ENCODE measurements at regions not wholly inside any gene's neighbourhood (a gene's known extent, or its start where the extent isn't known, plus 50 kb on each side); places are given as distances from the start of the nearest gene placed in this dataset.

- in situ Hi-C loops (cut with MboI; ENCODE audit: low pct_unique_long_range_greater_than_20kb, low sequenced_read_pairs, unreplicated experiment), result no loop called here
- peak; percentile 25 for TF ChIP-seq CTCF (IDR thresholded peaks at IDR 0.05; ENCODE audit: extremely low read depth, insufficient read depth, missing control alignments)
- no peak for DNase-seq (ENCODE audit: low spot score)
These were observed 85.8 kb upstream of the PUDP start for GRCh38 chrX:7233580-7234406.

- no peak for DNase-seq (ENCODE audit: low spot score)
- no peak for TF ChIP-seq CTCF (IDR thresholded peaks at IDR 0.05; ENCODE audit: extremely low read depth, insufficient read depth, missing control alignments)
- in situ Hi-C loops (cut with MboI; ENCODE audit: low pct_unique_long_range_greater_than_20kb, low sequenced_read_pairs, unreplicated experiment), result no loop called here
These were observed 80.3 kb upstream of the PUDP start for GRCh38 chrX:7228226-7228625.

GRCh38 chrX:7225338-7225737, 77.4 kb upstream of the PUDP start:
- no peak for DNase-seq (ENCODE audit: low spot score)
- in situ Hi-C loops (cut with MboI; ENCODE audit: low pct_unique_long_range_greater_than_20kb, low sequenced_read_pairs, unreplicated experiment), result no loop called here
- TF ChIP-seq CTCF (IDR thresholded peaks at IDR 0.05; ENCODE audit: extremely low read depth, insufficient read depth, missing control alignments), result no peak

GRCh38 chrX:7223271-7223670, 75.3 kb upstream of the PUDP start:
- in situ Hi-C loops (cut with MboI; ENCODE audit: low pct_unique_long_range_greater_than_20kb, low sequenced_read_pairs, unreplicated experiment), result no loop called here
- DNase-seq (ENCODE audit: low spot score), result no peak
- TF ChIP-seq CTCF (IDR thresholded peaks at IDR 0.05; ENCODE audit: extremely low read depth, insufficient read depth, missing control alignments), result no peak

GRCh38 chrX:7220121-7220520, 72.2 kb upstream of the PUDP start:
- DNase-seq (ENCODE audit: low spot score), result no peak
- in situ Hi-C loops (cut with MboI; ENCODE audit: low pct_unique_long_range_greater_than_20kb, low sequenced_read_pairs, unreplicated experiment), result no loop called here

GRCh38 chrX:7219153-7219705, 71.3 kb upstream of the PUDP start:
- in situ Hi-C loops (cut with MboI; ENCODE audit: low pct_unique_long_range_greater_than_20kb, low sequenced_read_pairs, unreplicated experiment), result no loop called here
- no peak for DNase-seq (ENCODE audit: low spot score)
- no peak for TF ChIP-seq CTCF (IDR thresholded peaks at IDR 0.05; ENCODE audit: extremely low read depth, insufficient read depth, missing control alignments)

More at GRCh38 chrX:7220121-7220520, 72.2 kb upstream of the PUDP start:
- no peak for TF ChIP-seq CTCF (IDR thresholded peaks at IDR 0.05; ENCODE audit: extremely low read depth, insufficient read depth, missing control alignments)

Measured in GM13977 (cell line).